PC-9 (cell line): ENCODE measurements at regions not wholly inside any gene's neighbourhood (a gene's known extent, or its start where the extent isn't known, plus 50 kb on each side); places are given as distances from the start of the nearest gene placed in this dataset.

Experiments
- CTCF ChIP-seq: fragments of 200-600 bp; sonication (generic); conservative IDR thresholded peaks from 2 replicates; pipeline ENCODE4 v1.6.1; 2017; ENCODE audit warnings: mixed run types, antibody characterized with exemption, mild to moderate bottlenecking, moderate library complexity
- EZH2 ChIP-seq: fragments of 200-600 bp; sonication (generic); IDR thresholded peaks from 2 replicates; pipeline ENCODE4 v1.8.0; 2017; ENCODE audit warnings: antibody characterized with exemption, low read depth

- TF ChIP-seq CTCF (no peak), EZH2 (no peak)
Measured at GRCh38 chr20:22985239-22985778, 49.8 kb upstream of the SSTR4 start.
